Endothelial cell of hepatic sinusoid (primary cell): ENCODE measurements at regions not wholly inside any gene's neighbourhood (a gene's known extent, or its start where the extent isn't known, plus 50 kb on each side); places are given as distances from the start of the nearest gene placed in this dataset.

ENCODE experiments used
- in situ Hi-C: cut with HindIII; loops from 2 replicates; pipeline ENCODE4 v1.10.0; 2017; ENCODE audit warnings: low sequenced_read_pairs

DNA sequence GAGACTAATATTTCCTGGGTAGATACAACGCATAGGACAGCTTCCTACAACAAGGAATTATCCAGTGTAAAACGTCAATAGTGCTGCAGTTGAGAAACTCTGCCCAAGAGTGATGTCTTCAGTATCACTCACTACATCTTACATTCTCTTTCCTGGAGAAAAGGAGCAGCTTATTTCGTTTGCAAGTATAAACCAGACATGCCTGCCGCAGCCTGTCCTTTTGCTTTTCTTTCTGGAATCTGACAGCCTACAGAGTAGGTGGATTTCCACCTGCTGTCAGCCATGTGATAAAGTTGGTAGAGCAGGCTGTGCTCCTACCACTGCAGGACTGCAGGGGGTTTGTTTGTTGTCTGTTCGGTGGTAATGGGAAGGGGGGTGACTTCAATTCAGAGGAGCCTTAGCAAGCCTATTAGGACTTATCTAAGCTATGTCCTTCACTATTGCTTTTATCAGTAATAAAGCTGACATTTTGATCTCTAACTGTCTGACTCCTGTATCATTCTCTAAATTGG is 439.1 kb downstream of the GRB14 start:
- in situ Hi-C loops: no loop called here

DNA sequence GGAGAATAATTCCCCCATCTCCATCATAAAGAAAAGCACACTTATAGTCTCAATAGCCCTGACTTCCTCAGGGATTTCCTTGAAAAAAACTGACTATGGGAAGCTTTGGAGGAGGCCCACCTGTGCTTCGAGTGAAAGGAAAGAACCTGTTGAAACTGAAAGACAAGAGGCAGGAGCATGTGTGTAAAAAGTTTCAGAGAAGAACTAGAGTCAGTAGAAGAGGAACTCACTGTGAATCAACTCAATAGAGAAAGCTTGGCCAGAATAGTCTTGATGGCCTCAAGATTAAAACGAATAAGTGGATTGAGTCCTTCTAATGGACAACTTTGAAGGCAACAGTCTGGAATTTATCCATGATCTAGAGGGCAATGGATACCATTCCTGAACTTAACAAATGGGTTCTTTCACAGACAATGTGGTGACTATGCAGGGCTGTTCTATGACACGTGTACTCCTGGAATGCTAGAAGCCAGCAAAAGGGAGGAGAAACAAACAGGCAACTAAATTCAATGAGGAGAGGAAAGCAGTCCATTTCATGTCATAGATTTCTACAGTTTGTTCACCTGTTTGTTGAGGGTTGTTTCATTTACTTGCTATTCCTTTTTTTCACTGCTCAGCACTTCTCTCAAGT is 442.3 kb downstream of the GRB14 start:
- in situ Hi-C loops: no loop called here

DNA sequence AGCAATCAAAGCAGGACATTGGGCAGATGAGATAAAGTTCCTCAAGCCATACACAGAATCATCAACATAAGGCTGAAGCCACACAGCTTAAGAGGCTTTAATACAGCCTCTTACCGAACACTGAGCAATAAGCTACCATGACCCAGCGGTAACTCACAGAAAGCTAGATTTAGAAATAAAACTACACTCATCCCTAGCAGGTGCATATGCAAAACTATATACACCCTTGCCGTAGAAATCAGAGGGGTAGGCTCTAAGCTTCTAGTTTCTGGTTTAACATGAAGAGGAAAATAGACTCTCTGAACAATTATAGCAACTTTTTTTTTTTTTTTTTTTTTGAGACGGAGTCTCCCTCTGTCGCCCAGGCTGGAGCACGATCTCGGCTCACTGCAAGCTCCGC is 428.8 kb upstream of the FIGN start:
- in situ Hi-C loops: no loop called here

- in situ Hi-C loops: no loop called here
Observed at GRCh38 chr2:164155558-164155957, 419.8 kb upstream of the FIGN start.

DNA sequence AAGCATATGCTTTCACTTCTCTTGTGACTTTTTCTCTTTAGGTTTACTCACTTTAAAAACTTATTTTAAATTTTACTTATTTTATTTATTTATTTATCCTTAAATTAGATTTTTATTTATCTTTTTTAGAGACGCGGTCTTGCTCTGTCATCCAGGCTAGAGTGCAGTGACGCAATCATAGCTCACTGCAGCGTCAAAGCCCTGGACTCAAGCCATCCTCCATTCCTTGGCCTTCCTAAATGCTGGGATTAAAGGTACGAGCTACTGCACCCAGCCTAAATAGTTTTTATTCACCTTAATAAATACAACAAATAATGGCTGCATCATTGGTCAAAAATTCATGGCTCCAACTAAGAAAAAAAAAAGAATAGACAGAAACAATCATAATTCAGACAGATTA is 415.7 kb upstream of the FIGN start:
- in situ Hi-C loops: no loop called here

- in situ Hi-C loops: no loop called here
Observed at GRCh38 chr2:164150604-164151003, 414.8 kb upstream of the FIGN start.

DNA sequence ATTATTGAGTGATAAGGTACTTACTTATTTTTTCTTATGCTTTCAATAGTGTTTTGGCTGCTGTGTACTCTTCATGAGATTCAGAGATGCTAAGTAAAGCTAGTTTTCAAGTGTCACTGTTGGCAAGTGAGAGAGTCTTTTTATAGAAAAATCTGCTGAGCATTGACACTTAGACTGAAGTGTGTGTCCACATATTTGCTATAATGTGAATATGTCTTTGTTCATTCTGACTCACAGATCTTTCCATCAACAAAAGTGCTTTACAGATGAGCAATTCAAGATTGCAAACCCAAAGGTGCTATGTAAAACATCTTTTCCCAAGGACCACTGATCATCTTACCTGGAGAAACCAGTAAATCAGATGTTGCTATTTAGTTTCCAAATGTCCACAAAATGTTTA is 410.6 kb upstream of the FIGN start:
- in situ Hi-C loops: no loop called here

- in situ Hi-C loops: no loop called here
Observed at GRCh38 chr2:164145093-164145987, 409.5 kb upstream of the FIGN start.

GRCh38 chr2:164143183-164143930 is 407.5 kb upstream of the FIGN start:
- in situ Hi-C loops: no loop called here

GRCh38 chr2:164142755-164143154 is 406.9 kb upstream of the FIGN start:
- in situ Hi-C loops: no loop called here

GRCh38 chr2:164141271-164141670 is 405.5 kb upstream of the FIGN start:
- in situ Hi-C loops: no loop called here

GRCh38 chr2:164138750-164139149 is 402.9 kb upstream of the FIGN start:
- in situ Hi-C loops: no loop called here

- in situ Hi-C loops: no loop called here
Observed at GRCh38 chr2:164134336-164134735, 398.5 kb upstream of the FIGN start.

DNA sequence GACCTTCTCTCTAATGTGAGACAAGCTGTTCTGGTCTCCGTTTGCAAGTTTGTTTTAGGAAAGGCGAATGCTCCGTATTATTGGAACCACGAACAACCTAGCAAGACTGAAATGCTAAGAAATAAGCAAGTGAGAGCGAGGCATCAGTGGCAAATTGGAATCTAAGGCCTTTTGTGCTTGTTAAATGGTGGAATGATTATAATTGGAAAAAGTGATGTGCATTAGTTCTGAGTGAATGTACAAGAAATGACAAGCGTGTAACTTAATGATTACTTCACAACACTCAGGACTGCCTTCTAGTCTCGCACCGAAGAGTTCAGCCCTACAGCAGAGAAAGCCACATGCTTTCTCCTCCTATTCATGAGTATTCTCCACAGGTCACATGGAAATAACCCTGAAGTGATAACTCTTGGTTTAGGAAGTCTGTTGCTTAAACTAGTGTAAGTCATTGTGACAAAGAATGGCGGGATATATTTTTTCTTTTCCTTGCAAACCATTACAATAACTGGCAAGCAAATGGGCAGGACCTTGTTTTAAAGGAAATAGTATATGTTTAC is 392.2 kb upstream of the FIGN start:
- in situ Hi-C loops: no loop called here

DNA sequence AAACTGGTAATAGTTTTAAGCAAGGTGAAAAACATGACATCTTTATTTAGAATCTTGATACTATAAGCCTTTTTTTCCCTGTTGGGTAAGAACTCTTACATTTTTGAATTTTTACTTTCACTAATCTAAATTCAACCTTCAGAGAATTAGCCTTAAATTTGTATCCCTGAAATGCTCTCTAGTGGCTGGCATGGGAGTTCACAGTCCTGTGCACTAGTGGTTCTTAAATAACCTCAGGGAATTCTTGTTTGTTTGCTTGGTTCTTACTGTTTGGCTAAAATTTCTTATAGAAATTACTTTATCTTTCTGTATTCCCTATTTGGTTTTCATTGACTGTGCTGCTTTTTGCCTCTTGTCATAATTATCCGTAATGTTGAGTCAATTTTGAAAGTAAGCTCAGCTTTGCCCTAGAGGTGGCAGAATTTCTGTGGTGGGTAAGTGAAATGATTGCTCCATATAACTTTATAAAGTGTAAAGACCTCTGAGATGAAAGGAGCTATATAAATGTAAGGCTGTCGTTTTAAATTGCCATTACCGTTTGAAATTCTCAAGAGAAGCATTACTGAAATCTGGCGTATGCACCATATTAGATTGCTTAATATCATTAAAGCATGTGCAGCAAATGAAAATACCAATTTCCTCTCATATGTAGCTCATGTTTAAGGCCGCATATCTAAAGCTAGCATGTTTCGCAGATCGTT is 391.3 kb upstream of the FIGN start:
- in situ Hi-C loops: no loop called here

- in situ Hi-C loops: no loop called here
Observed at GRCh38 chr2:164115806-164116205, 380.0 kb upstream of the FIGN start.

GRCh38 chr2:164114937-164115336 is 379.1 kb upstream of the FIGN start:
- in situ Hi-C loops: no loop called here

DNA sequence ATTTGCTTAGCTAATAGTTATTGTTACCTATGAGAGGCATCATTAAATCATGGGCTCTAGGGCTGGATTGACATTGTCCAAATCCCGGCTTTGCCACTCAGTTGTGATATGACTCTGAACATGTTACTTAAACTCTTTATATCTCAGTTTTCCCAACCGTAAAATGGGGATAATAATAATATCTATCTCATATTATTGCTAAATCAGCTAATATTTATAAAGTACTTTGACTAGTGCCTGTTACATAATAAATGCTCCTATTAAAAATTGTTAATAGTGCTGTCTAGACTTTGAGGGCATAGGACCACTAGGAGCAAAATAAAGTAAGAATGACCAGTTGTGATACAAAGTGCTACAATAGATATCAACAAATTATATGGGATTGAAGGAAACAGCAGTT is 376.3 kb upstream of the FIGN start:
- in situ Hi-C loops: no loop called here

DNA sequence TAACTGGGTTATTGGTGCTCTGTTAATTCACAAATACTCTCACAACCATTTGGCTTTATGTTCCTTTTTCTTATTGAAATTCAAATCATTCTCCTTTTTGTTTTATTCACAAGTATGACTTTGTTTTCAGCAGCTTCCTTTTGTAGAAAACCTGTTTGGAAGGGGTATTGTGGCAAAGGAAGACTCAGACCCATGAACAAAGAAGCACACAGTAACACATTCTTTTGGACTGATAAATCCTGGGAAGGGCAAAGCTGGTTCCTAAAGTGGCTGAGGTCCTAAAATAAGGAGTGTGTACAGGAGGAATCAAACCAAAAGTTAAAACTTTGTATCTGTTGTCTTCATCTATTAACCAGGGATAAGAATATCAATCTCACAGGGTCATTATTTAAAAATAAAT is 374.7 kb upstream of the FIGN start:
- in situ Hi-C loops: no loop called here

- in situ Hi-C loops: no loop called here
Observed at GRCh38 chr2:164109006-164109405, 373.2 kb upstream of the FIGN start.

DNA sequence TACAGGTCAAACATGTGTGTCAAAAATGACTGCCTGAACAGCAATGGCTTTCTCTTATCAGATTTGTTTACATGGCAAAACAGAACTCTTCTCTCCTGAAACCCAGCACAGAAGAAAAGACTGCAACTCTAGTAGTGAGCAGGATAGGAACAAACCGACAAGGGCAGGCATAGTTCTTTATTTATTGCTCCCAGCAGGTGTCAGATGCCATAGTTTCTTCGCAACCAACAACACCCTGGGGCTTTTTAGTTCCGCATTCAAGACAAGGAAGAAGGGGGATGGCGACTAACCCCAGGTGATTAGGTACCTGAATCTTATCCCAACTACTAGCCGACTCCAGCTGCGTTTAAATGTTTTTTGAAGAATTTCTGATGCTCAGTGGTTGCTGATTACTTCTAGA is 367.5 kb upstream of the FIGN start:
- in situ Hi-C loops: no loop called here
